GM19452 (cell line): ENCODE measurements at regions not wholly inside any gene's neighbourhood (a gene's known extent, or its start where the extent isn't known, plus 50 kb on each side); places are given as distances from the start of the nearest gene placed in this dataset.

ENCODE experiments used
- ATAC-seq: cut with Tn5 transposase; IDR thresholded peaks from one replicate; pipeline ENCODE4 v1.9.1; 2021; ENCODE audit not compliant: unreplicated experiment

DNA sequence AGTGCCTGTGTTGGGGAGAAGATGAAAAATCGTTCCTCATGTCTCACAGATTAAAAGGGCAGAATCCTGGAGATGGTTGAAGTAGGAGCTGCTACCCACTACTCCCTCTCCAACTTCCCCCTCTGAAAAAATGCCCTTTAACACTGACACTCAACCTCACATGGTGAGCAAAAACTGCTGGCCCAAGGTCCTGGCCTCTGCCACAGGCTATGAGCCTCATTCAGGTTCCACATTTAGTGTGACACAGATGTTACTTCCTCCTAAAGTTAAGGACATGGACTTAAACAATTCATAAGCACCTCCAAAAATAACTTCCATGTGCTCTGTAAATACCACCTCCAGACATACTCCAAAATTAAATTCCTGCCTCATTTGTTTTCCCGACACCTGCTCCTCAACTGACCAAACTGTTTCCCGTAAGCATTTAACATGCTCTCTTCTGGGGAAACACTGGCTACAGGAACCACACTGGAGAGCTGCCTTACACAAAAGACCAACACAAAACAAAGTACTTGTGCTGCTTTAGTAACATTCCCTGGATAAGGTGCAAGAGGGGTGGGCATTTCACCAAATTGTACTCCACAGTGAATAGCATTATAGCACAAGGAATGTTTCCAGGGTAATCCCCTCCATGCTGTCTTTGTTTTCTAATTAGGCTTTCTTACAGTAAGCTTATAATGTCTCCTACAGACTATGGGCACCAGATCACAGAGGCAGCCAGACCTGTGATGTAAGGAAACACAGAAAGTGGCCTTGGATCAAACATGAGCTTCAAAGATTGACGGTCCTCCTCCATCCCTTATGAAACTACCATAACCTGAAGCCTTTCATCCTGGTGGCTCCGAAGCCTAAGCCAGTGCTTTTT, 57.0 kb downstream of the PHLDA1 start:
- no peak for ATAC-seq

- ATAC-seq: no peak
Measured at GRCh38 chr12:75971253-75971652, 60.3 kb downstream of the PHLDA1 start.

GRCh38 chr12:75970310-75970709, 61.3 kb downstream of the PHLDA1 start:
- no peak for ATAC-seq

DNA sequence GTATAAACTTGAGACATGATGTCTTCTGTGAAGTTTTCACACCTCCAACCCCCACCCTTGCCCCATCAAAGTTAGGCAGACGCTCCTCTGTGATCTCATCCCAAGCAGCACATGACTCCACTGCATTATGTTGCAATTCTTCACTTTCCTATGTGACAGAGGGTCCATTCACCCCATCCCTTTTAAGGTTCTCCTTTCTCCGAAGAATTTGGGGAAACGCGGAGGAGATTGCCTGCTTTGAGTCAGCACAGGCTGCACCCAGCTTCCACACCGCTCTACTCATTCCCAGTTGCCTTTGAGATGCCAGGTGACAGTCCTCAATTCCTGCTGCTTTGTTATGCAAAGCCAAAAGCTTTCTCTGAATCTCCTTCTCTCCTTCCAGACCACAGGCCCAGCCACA, 61.8 kb downstream of the PHLDA1 start:
- ATAC-seq: no peak

GRCh38 chr12:75965661-75966060, 65.9 kb downstream of the PHLDA1 start:
- no peak for ATAC-seq

DNA sequence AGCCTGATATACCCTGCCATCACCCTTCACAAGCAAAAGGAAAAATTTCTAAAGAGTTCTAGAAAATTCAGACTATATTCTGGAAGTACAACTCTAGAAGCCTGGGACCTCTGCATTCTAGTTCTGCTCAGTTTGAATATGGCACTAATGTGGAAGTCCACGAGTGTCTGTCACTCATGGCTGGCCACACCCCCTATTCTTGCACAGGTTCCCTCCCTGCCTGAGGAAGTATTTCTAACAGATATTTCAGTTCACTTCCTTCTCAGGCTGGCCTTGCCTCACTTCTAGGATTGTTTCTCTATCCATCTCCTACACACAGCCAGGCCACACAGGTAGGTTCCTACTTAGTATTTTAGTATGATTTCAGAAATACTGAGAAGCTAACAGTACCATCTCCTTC, 67.4 kb downstream of the PHLDA1 start:
- no peak for ATAC-seq

DNA sequence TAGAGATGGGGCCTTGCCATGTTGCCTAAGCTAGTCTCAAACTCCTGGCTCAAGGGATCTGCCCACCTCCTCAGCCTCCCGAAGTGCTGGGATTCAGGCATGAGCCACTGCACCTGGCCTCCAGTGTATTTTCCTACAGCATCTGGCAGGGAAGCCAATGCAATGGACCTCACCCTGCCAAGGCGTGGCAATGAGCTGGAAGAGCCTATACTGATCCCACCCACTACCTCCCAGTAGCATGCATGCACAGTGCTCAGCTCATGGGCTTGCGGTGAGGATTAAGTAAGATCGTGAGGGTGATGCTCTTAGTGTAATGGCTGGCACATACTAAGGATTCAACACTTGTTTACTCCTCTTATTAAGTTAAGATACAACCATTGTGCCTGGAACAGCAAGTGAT, 69.7 kb downstream of the PHLDA1 start:
- ATAC-seq: no peak

DNA sequence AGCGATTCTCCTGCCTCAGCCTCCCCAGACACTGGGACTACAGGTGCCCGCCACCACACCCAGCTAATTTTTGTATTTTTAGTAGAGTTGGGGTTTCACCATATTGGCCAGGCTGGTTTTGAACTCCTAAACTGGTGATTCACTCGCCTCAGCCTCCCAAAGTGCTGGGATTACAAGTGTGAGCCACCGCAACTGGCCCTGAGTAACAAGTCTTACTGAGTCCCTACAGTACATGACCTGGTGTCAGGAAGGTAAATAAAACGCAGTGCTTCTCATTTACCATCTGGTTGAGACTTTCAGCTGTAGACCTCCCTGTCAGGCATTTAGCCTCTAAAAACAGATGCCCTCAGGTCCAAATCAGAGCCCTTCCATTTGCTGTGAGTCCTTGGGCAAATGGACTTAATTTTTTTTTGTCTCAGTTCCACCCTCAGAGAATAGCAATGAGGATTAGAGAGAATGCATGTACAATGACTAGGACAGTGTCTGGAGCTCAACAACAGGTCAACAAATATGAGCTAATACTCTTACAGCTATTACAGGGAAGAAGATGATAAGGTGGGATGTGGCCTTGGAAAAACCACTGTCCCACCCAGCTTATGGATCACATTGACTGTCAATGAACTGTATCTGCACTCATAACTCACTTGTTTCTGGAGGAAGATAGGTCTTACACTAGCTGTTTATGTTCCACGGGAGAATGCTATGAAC, 70.5 kb downstream of the PHLDA1 start:
- ATAC-seq: no peak

DNA sequence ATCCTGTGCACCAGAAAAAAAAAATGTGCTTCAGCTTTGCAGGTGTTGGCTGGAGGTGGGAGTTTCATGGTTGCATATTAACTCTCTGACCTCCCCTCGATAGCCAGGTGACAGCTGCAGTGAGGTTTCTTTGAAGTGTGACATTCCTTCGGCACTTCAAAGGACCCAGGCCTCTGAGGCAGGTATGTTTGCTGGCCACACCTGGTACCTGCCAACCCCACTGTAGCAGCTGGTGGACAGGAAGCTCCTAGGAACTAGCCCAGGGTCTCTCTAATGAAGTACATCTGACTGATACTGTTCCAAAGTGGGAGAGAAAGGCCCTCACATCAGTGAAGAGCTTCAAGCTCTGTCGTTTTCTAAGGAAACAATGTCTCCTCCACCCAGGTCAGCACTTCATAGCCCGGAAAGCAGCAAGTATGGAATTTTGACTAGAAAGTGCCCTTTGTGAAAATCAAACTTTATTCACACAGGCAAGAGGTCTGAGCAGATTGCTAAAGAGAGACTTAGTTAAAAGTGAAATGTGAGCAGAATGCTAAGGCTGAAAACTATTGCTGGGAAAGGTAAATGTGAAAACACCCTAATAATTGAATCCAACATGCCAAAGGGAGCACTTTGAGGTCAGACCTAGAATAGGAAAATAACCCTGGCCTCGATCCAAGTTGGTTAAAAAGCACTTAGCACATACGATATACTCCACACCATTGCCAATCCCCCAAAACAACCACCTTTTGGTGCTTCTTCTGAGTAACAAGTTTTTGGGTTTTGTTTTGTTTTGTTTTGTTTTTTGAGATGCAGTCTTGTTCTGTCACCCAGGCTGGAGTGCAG, 71.3 kb downstream of the PHLDA1 start:
- peak; percentile 67 for ATAC-seq

GRCh38 chr12:75959506-75959905, 72.1 kb downstream of the PHLDA1 start:
- no peak for ATAC-seq

- no peak for ATAC-seq
Measured at GRCh38 chr12:75959060-75959459, 72.5 kb downstream of the PHLDA1 start.

DNA sequence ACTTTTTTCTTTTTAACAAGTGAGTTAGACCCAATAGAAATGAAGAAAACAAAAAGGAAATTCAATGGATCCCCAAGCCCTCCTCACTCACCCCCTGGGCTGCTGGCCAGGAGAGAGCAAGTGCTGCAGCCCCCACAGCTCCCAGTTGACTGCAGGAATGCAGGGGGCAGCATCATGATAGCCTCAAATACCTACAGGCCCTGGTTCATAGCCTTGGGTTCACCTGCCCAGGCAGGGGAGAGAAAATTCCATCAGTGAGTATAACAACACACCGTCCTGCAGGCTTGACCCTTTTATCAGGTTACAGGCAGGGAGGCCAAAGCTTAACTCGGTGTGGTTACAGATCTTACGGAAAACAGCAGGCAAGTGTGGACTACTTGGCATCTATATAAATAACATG, 76.3 kb downstream of the PHLDA1 start:
- no peak for ATAC-seq

- ATAC-seq: no peak
Measured at GRCh38 chr12:75954749-75955148, 76.8 kb downstream of the PHLDA1 start.

GRCh38 chr12:75954041-75954440, 77.5 kb downstream of the PHLDA1 start:
- no peak for ATAC-seq

GRCh38 chr12:75953312-75953906, 78.2 kb downstream of the PHLDA1 start:
- ATAC-seq: no peak

- ATAC-seq: no peak
Measured at GRCh38 chr12:75951399-75952278, 79.9 kb downstream of the PHLDA1 start.

DNA sequence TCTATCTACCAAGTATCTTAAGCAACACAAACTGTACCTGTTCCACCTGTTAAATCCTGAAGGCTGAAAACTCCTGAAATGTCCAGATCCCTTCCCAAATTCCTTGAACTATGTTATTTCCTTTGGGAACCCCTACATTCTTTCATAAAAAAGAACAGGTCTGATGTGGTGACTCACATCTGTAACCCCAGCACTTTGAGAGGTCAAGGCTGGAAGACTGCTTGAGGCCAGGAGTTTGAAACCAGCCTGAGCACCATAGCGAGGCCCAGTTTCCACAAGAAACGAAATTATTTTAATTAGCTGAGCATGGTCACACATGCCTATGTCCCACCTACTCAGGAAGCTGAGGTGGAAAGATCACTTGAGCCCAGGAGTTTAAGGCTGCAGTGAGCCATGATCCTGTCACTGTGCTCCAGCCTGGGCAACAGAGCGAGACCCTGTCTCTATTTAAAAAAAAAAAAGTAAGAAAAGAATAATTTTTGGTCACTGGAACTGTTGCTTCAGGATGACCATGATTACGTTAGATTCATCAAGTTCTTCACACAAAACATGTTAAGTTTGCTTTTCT, 84.3 kb downstream of the PHLDA1 start:
- ATAC-seq: no peak

GRCh38 chr12:75945581-75945980, 86.0 kb downstream of the PHLDA1 start:
- ATAC-seq: no peak

DNA sequence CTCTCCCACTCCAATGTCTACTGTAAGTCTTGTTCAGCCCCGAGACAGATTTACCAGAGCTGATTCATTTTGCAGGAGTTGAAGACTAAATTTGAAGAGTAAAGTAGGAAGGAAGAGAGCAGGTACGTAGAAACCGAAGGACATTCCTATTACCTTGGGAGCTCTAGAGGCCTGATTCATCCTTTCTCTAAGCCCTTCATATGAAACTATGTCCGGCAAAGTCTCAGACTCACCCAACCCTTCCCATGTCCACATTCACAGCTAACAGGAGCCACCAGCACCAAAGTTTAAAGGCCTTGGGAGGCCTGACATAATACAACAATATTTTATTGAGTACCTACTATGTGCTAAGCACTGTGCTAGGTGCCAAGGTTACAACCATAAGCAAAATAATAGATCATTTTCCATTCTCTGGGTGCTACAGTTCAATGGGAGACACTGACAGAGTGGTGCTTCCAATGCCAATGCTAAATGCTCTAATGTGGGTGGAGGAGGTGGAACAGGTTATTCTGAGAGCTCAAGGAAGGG, 86.6 kb downstream of the PHLDA1 start:
- no peak for ATAC-seq
